WTC11 (cell line): ENCODE measurements at regions not wholly inside any gene's neighbourhood (a gene's known extent, or its start where the extent isn't known, plus 50 kb on each side); places are given as distances from the start of the nearest gene placed in this dataset.

Source experiments
- ATAC-seq: fragments of 200-7000 bp; cut with Tn5 transposase; 2 replicates; pipeline ENCODE4 v1.10.0; 2021; ENCODE audit warnings: mild to moderate bottlenecking, moderate library complexity
- CTCF ChIA-PET: fragments of 300-600 bp; sonication (Branson Sonifier 250); formaldehyde crosslinking; loops from one replicate; lab custom pipeline; 2021; ENCODE audit warnings: antibody characterized with exemption; lab: Charles Lee
- POLR2A ChIA-PET: fragments of 350-600 bp; sonication (Branson Sonifier 250); formaldehyde crosslinking; loops from one replicate; lab custom pipeline; 2021; ENCODE audit warnings: antibody characterized with exemption; lab: Charles Lee
- DNase-seq: peaks from one replicate; pipeline ENCODE4 v3.0.0; 2021; ENCODE audit warnings: low spot score
- H3K27ac Mint-ChIP-seq: 2 replicates; pipeline ENCODE4 v1.8.0; 2021; ENCODE audit warnings: mixed read lengths
- H3K27me3 Mint-ChIP-seq: 2 replicates; pipeline ENCODE4 v1.8.0; 2021; ENCODE audit warnings: low read depth, mild to moderate bottlenecking, moderate library complexity, mixed read lengths
- H3K36me3 Mint-ChIP-seq: 2 replicates; pipeline ENCODE4 v1.8.0; 2021; ENCODE audit warnings: mixed read lengths
- H3K4me1 Mint-ChIP-seq: 2 replicates; pipeline ENCODE4 v1.8.0; 2022; ENCODE audit warnings: mixed read lengths
- H3K4me3 Mint-ChIP-seq: 2 replicates; pipeline ENCODE4 v1.8.0; 2021; ENCODE audit warnings: mild to moderate bottlenecking, moderate library complexity, mixed read lengths
- H3K9me3 Mint-ChIP-seq: 2 replicates; pipeline ENCODE4 v1.8.0; 2021; ENCODE audit warnings: mixed read lengths
- AR ChIP-seq: fragments of 250-450 bp; sonication (Bioruptor Pico); IDR thresholded peaks from 2 replicates; pipeline ENCODE4 v1.9.0; 2021; ENCODE audit warnings: mild to moderate bottlenecking
- ATF2 ChIP-seq: sonication (generic); formaldehyde crosslinking; IDR thresholded peaks from 2 replicates; pipeline ENCODE4 v1.8.1; 2022; ENCODE audit warnings: low read depth, missing genetic modification reagents, borderline replicate concordance
- CDX4 ChIP-seq: fragments of 250-450 bp; sonication (Bioruptor Pico); IDR thresholded peaks from 2 replicates; pipeline ENCODE4 v1.9.0; 2021; ENCODE audit warnings: moderate library complexity, mild to moderate bottlenecking, inconsistent platforms, borderline replicate concordance
- CREB1 ChIP-seq: sonication (generic); formaldehyde crosslinking; IDR thresholded peaks from 2 replicates; pipeline ENCODE4 v1.8.0; 2023; ENCODE audit warnings: mild to moderate bottlenecking, missing genetic modification reagents
- CTCF ChIP-seq: fragments of 200-600 bp; IDR thresholded peaks from 2 replicates; pipeline ENCODE4 v1.8.0; 2022; ENCODE audit warnings: antibody characterized with exemption
- E2F1 ChIP-seq: sonication (generic); formaldehyde crosslinking; IDR thresholded peaks from 2 replicates; pipeline ENCODE4 v1.8.0; 2022; ENCODE audit warnings: mild to moderate bottlenecking, missing genetic modification reagents
- E2F4 ChIP-seq: sonication (generic); formaldehyde crosslinking; IDR thresholded peaks from 2 replicates; pipeline ENCODE4 v1.8.1; 2022; ENCODE audit warnings: low read depth, mild to moderate bottlenecking, moderate library complexity, missing genetic modification reagents, borderline replicate concordance
- ERG ChIP-seq: fragments of 250-450 bp; sonication (Bioruptor Pico); IDR thresholded peaks from 2 replicates; pipeline ENCODE4 v1.8.0; 2021; ENCODE audit warnings: mild to moderate bottlenecking
- GRHL2 ChIP-seq: fragments of 250-450 bp; sonication (Bioruptor Pico); IDR thresholded peaks from 2 replicates; pipeline ENCODE4 v1.8.0; 2022; ENCODE audit warnings: mild to moderate bottlenecking, moderate library complexity; ENCODE audit not compliant: insufficient replicate concordance, severe bottlenecking
- HMGA2 ChIP-seq: fragments of 250-450 bp; sonication (Bioruptor Pico); IDR thresholded peaks from 2 replicates; pipeline ENCODE4 v1.4.0; 2021; ENCODE audit warnings: mild to moderate bottlenecking, moderate library complexity
- MAX ChIP-seq: sonication (generic); formaldehyde crosslinking; IDR thresholded peaks from 2 replicates; pipeline ENCODE4 v1.8.0; 2022; ENCODE audit warnings: mild to moderate bottlenecking, missing genetic modification reagents
- NFATC4 ChIP-seq: fragments of 250-450 bp; sonication (Bioruptor Pico); IDR thresholded peaks from 2 replicates; pipeline ENCODE4 v1.9.0; 2021; ENCODE audit warnings: mild to moderate bottlenecking
- PREB ChIP-seq: sonication (generic); formaldehyde crosslinking; IDR thresholded peaks from 2 replicates; pipeline ENCODE4 v1.8.1; 2022; ENCODE audit warnings: mild to moderate bottlenecking, missing genetic modification reagents, moderate library complexity, borderline replicate concordance
- PRRX2 ChIP-seq: fragments of 250-450 bp; sonication (Bioruptor Pico); IDR thresholded peaks from 2 replicates; pipeline ENCODE4 v1.8.0; 2021; ENCODE audit warnings: mild to moderate bottlenecking
- RELA ChIP-seq: sonication (generic); formaldehyde crosslinking; IDR thresholded peaks from 2 replicates; pipeline ENCODE4 v1.8.1; 2022; ENCODE audit warnings: missing genetic modification reagents, mild to moderate bottlenecking, borderline replicate concordance
- SMAD3 ChIP-seq: sonication (generic); formaldehyde crosslinking; IDR thresholded peaks from 2 replicates; pipeline ENCODE4 v1.8.0; 2022; ENCODE audit warnings: missing genetic modification reagents, mild to moderate bottlenecking, borderline replicate concordance
- ZBTB21 ChIP-seq: sonication (generic); formaldehyde crosslinking; IDR thresholded peaks from 2 replicates; pipeline ENCODE4 v1.8.1; 2023; ENCODE audit warnings: mild to moderate bottlenecking, missing genetic modification reagents, borderline replicate concordance
- ZMAT4 ChIP-seq: fragments of 250-450 bp; sonication (Bioruptor Pico); IDR thresholded peaks from 2 replicates; pipeline ENCODE4 v1.9.0; 2021; ENCODE audit warnings: mild to moderate bottlenecking

- TF ChIP-seq CTCF = no peak
- no peak for TF ChIP-seq E2F4 (CRISPR knock-in tag)
- no peak for TF ChIP-seq CDX4 (CRISPR knock-in tag)
- no peak for TF ChIP-seq SMAD3 (CRISPR knock-in tag)
- TF ChIP-seq, all 79 proteins: peak for 0
Observed at GRCh38 chr2:208645226-208645625, 238.6 kb downstream of the PTH2R start (continued).

GRCh38 chr2:208648368-208648767, 241.8 kb downstream of the PTH2R start:
- POLR2A ChIA-PET = interaction anchor here (0.7 kb wide), 1 partner anchor 588 kb away, joined by 3 read pairs; no protein-coding TSS in a partner anchor
- CTCF ChIA-PET = no interaction called here

More at GRCh38 chr2:208648368-208648767, 241.8 kb downstream of the PTH2R start:
- Mint-ChIP-seq H3K27ac (no peak overlapping the region), H3K4me1 (no peaks in the 10 kb centered on the region), H3K36me3 (no peaks in the 10 kb centered on the region), H3K27me3 (no peaks in the 10 kb centered on the region), H3K4me3 (no peak overlapping the region), H3K9me3 (peaks cover 10% of the 10 kb centered on the region)
- TF ChIP-seq E2F1 (CRISPR knock-in tag) (no peak), ZMAT4 (CRISPR knock-in tag) (no peak), ZBTB21 (CRISPR knock-in tag) (no peak), GRHL2 (CRISPR knock-in tag) (no peak), AR (no peak), PREB (CRISPR knock-in tag) (no peak), HMGA2 (CRISPR knock-in tag) (no peak), PRRX2 (CRISPR knock-in tag) (no peak), ATF2 (CRISPR knock-in tag) (no peak), CREB1 (CRISPR knock-in tag) (no peak), ERG (CRISPR knock-in tag) (no peak), RELA (no peak), MAX (CRISPR knock-in tag) (no peak), NFATC4 (CRISPR knock-in tag) (no peak)
- DNase-seq (no peak), ATAC-seq (no peak)
